Liver (tissue), 3 donors: ENCODE measurements at regions not wholly inside any gene's neighbourhood (a gene's known extent, or its start where the extent isn't known, plus 50 kb on each side); places are given as distances from the start of the nearest gene placed in this dataset.

ENCODE experiments used
- EGR1 ChIP-seq, 2 donors: IDR thresholded peaks; 2 replicates each; pipeline ENCODE4 v1.6.1; 2016 to 2018; ENCODE audit warnings: antibody characterized with exemption in 2 of 2, low read depth in 2 of 2
- FOXA1 ChIP-seq: IDR thresholded peaks from 2 replicates; pipeline ENCODE4 v1.6.1; 2016; ENCODE audit warnings: antibody characterized with exemption
- SP1 ChIP-seq: IDR thresholded peaks from 2 replicates; pipeline ENCODE4 v1.6.1; 2018; ENCODE audit warnings: antibody characterized with exemption, mild to moderate bottlenecking
- TAF1 ChIP-seq: conservative IDR thresholded peaks from 2 replicates; pipeline ENCODE4 v1.6.1; 2016; ENCODE audit warnings: antibody characterized with exemption, mild to moderate bottlenecking
- YY1 ChIP-seq: IDR thresholded peaks from 2 replicates; pipeline ENCODE4 v1.6.1; 2016; ENCODE audit warnings: antibody characterized with exemption, mild to moderate bottlenecking
- TF ChIP-seq, protein P1 (sequence below): fragments of 150-350 bp; IDR thresholded peaks from 2 replicates; pipeline ENCODE4 v1.5.1; 2017; ENCODE audit warnings: improper control_type of control experiment, low read depth, low read length; ENCODE audit not compliant: missing input control
- TF ChIP-seq, protein P2 (sequence below): IDR thresholded peaks from 2 replicates; pipeline ENCODE4 v1.6.1; 2016; ENCODE audit warnings: antibody characterized with exemption
- donor health status: healthy.
- donor health status: healthy.

DNA sequence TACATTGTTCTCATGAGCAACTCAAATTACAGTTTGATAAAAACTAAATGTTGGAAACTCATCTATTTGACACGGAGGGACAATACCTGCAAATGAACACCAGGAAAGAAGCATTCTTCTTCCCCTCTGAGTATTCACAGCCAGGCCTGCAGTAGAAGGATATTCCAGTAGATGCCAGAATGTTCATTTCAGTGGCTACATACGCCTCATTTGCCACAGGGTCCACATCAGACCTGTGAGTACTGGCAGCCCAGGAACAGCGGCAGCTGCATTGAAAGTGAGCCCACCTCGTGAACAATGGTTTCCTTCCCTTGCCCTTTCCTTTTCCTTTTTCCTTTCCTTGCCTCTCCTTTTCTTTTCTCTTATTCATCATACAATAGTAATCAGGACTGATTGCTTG, 81.1 kb upstream of the NEIL3 start:
- TF ChIP-seq, protein P1, sequence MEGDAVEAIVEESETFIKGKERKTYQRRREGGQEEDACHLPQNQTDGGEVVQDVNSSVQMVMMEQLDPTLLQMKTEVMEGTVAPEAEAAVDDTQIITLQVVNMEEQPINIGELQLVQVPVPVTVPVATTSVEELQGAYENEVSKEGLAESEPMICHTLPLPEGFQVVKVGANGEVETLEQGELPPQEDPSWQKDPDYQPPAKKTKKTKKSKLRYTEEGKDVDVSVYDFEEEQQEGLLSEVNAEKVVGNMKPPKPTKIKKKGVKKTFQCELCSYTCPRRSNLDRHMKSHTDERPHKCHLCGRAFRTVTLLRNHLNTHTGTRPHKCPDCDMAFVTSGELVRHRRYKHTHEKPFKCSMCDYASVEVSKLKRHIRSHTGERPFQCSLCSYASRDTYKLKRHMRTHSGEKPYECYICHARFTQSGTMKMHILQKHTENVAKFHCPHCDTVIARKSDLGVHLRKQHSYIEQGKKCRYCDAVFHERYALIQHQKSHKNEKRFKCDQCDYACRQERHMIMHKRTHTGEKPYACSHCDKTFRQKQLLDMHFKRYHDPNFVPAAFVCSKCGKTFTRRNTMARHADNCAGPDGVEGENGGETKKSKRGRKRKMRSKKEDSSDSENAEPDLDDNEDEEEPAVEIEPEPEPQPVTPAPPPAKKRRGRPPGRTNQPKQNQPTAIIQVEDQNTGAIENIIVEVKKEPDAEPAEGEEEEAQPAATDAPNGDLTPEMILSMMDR: no peak
- TF ChIP-seq YY1: no peak
- no peak for TF ChIP-seq EGR1 (IDR thresholded peaks at IDR 0.05; ENCODE audit: low read depth in 2 of 2)
- no peak for TF ChIP-seq SP1
- no peak for TF ChIP-seq FOXA1
- TF ChIP-seq TAF1: no peak
- TF ChIP-seq, protein P2, sequence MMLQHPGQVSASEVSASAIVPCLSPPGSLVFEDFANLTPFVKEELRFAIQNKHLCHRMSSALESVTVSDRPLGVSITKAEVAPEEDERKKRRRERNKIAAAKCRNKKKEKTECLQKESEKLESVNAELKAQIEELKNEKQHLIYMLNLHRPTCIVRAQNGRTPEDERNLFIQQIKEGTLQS: no peak
